ENCODE measurements at regions not wholly inside any gene's neighbourhood (a gene's known extent, or its start where the extent isn't known, plus 50 kb on each side); places are given as distances from the start of the nearest gene placed in this dataset.

GRCh38 chr1:234666761-234667160 is 56.8 kb upstream of the IRF2BP2 start:
- Histone ChIP-seq H3K4me3 (no peak overlapping the region), H2AFZ (replicated peaks) (no peak overlapping the region), H3K27me3 (no peaks in the 10 kb centered on the region), H3K4me2 (no peak overlapping the region), H3K9me3 (ENCODE audit: low read depth) (no peaks in the 10 kb centered on the region), H3K36me3 (no peaks in the 10 kb centered on the region), H3K4me1 (no peaks in the 10 kb centered on the region), H3K79me2 (ENCODE audit: low read depth) (no peaks in the 10 kb centered on the region), H3F3A (ENCODE audit: low read depth) (no peaks in the 10 kb centered on the region), H3K9ac (no peak overlapping the region), H4K20me1 (ENCODE audit: low read depth) (no peaks in the 10 kb centered on the region), H3K27ac (no peak overlapping the region)
- H3K9me3 Mint-ChIP-seq, result peaks cover 9% of the 10 kb centered on the region
- TF ChIP-seq EZH2 (IDR thresholded peaks at IDR 0.05) (no peak), CTCF (IDR thresholded peaks at IDR 0.05) (no peak), EZH2phosphoT487 (IDR thresholded peaks at IDR 0.05) (no peak)
- no peak for DNase-seq (ENCODE audit: low spot score)
- H3K36me3 Mint-ChIP-seq, result no peaks in the 10 kb centered on the region
- H3K27me3 Mint-ChIP-seq (ENCODE audit: insufficient read depth, low read depth), result peaks cover 4% of the 10 kb centered on the region
- H3K27ac Mint-ChIP-seq, result no peak overlapping the region
- no peak overlapping the region for H3K4me3 Mint-ChIP-seq
- peaks cover 3% of the 10 kb centered on the region for H3K4me1 Mint-ChIP-seq

- Histone ChIP-seq H3K36me3 (no peaks in the 10 kb centered on the region), H3K79me2 (ENCODE audit: low read depth) (no peaks in the 10 kb centered on the region), H3K4me2 (no peak overlapping the region), H4K20me1 (ENCODE audit: low read depth) (no peaks in the 10 kb centered on the region), H3K9ac (no peak overlapping the region), H3K27me3 (no peaks in the 10 kb centered on the region), H3K4me3 (no peak overlapping the region), H3K27ac (no peak overlapping the region), H3K4me1 (no peaks in the 10 kb centered on the region), H3K9me3 (ENCODE audit: low read depth) (no peaks in the 10 kb centered on the region), H2AFZ (replicated peaks) (no peak overlapping the region), H3F3A (ENCODE audit: low read depth) (no peaks in the 10 kb centered on the region)
- Mint-ChIP-seq H3K27ac (no peak overlapping the region), H3K9me3 (peaks cover 9% of the 10 kb centered on the region), H3K4me1 (peaks cover 3% of the 10 kb centered on the region), H3K36me3 (no peaks in the 10 kb centered on the region), H3K4me3 (no peak overlapping the region), H3K27me3 (ENCODE audit: insufficient read depth, low read depth) (peaks cover 4% of the 10 kb centered on the region)
- TF ChIP-seq EZH2phosphoT487 (IDR thresholded peaks at IDR 0.05), result no peak
- TF ChIP-seq EZH2 (IDR thresholded peaks at IDR 0.05), result no peak
- TF ChIP-seq CTCF (IDR thresholded peaks at IDR 0.05), result no peak
- DNase-seq (ENCODE audit: low spot score), result no peak
Measured at GRCh38 chr1:234665975-234666605, 56.1 kb upstream of the IRF2BP2 start.

- DNase-seq (ENCODE audit: low spot score), result no peak
- Mint-ChIP-seq H3K36me3 (no peaks in the 10 kb centered on the region), H3K4me3 (no peak overlapping the region), H3K27ac (no peak overlapping the region), H3K4me1 (peaks cover 5% of the 10 kb centered on the region), H3K9me3 (peaks cover 3% of the 10 kb centered on the region), H3K27me3 (ENCODE audit: insufficient read depth, low read depth) (peaks cover 4% of the 10 kb centered on the region)
- H3K36me3 ChIP-seq, result no peaks in the 10 kb centered on the region
- H2AFZ ChIP-seq (replicated peaks), result no peak overlapping the region
- H3K27me3 ChIP-seq, result no peaks in the 10 kb centered on the region
- no peaks in the 10 kb centered on the region for H3F3A ChIP-seq (ENCODE audit: low read depth)
- no peak overlapping the region for H3K27ac ChIP-seq
- peaks cover 7% of the 10 kb centered on the region for H3K4me1 ChIP-seq
- TF ChIP-seq CTCF (IDR thresholded peaks at IDR 0.05) (no peak), EZH2phosphoT487 (IDR thresholded peaks at IDR 0.05) (no peak), EZH2 (IDR thresholded peaks at IDR 0.05) (no peak)
- no peaks in the 10 kb centered on the region for H4K20me1 ChIP-seq (ENCODE audit: low read depth)
- H3K4me3 ChIP-seq, result no peak overlapping the region
- H3K9ac ChIP-seq, result no peak overlapping the region
- H3K79me2 ChIP-seq (ENCODE audit: low read depth), result no peaks in the 10 kb centered on the region
- no peaks in the 10 kb centered on the region for H3K9me3 ChIP-seq (ENCODE audit: low read depth)
- no peak overlapping the region for H3K4me2 ChIP-seq
Measured at GRCh38 chr1:234662148-234662547, 52.2 kb upstream of the IRF2BP2 start.

Measured in neural progenitor cell (in vitro differentiated cells).